Activated gamma-delta T cell treated with anti-CD3 and anti-CD28 coated beads, Interleukin-2, amount 50 U/mL, for 16 hours (primary cell): ENCODE measurements at regions not wholly inside any gene's neighbourhood (a gene's known extent, or its start where the extent isn't known, plus 50 kb on each side); places are given as distances from the start of the nearest gene placed in this dataset.

ENCODE experiments used
- DNase-seq: peaks from one replicate; pipeline ENCODE4 v3.0.0-alpha.2; 2020; ENCODE audit warnings: low read depth

GRCh38 chr2:106709229-106709628 lies 176.7 kb downstream of the ST6GAL2 start:
- no peak for DNase-seq

GRCh38 chr2:106719222-106719621 lies 166.7 kb downstream of the ST6GAL2 start:
- no peak for DNase-seq

- DNase-seq: no peak
Observed at GRCh38 chr2:106720026-106720425, 165.9 kb downstream of the ST6GAL2 start.

- no peak for DNase-seq
Observed at GRCh38 chr2:106724301-106724794, 161.6 kb downstream of the ST6GAL2 start.

GRCh38 chr2:106734165-106734564 lies 151.8 kb downstream of the ST6GAL2 start:
- DNase-seq: no peak

- DNase-seq: no peak
Observed at GRCh38 chr2:106735807-106736206, 150.2 kb downstream of the ST6GAL2 start.

- DNase-seq: no peak
Observed at GRCh38 chr2:106736221-106736620, 149.7 kb downstream of the ST6GAL2 start.

- no peak for DNase-seq
Observed at GRCh38 chr2:106745468-106745867, 140.5 kb downstream of the ST6GAL2 start.

GRCh38 chr2:106749823-106750222 lies 136.1 kb downstream of the ST6GAL2 start:
- no peak for DNase-seq
